ENCODE measurements at regions not wholly inside any gene's neighbourhood (a gene's known extent, or its start where the extent isn't known, plus 50 kb on each side); places are given as distances from the start of the nearest gene placed in this dataset.

DNA sequence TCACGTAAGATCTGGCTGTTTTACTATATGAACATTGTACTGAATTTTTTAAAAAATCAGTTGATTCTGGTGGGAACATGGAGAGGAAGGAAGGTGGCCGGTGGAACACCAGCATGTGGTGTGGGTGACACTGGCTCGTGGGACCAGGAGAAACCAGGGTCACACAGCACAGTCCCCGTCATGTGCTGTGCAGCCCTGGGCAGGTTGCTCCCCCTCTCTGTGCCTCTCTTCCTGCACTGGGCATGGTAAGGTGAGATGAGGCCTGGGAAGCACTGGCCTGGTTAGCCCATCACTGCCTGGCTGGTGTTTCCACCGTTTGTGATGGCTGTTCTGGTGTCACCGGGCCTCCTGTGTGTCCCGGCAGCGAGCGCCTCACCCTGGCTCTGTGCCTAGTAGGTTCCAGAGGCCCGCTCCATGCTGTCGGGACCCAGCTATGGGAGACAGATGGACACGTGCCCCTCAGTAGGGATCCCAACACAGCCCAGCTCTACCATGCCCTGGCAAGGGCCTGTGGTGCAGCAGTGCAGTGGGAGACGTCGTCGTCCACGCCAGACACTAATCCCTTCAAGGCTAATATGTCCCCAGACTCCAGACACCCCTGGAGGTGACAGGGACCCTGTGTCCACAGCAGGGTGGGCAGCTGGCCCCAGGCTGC is 88.2 kb upstream of the LINC01488 start:
- DNase-seq (ENCODE audit: low spot score), result no peak

DNA sequence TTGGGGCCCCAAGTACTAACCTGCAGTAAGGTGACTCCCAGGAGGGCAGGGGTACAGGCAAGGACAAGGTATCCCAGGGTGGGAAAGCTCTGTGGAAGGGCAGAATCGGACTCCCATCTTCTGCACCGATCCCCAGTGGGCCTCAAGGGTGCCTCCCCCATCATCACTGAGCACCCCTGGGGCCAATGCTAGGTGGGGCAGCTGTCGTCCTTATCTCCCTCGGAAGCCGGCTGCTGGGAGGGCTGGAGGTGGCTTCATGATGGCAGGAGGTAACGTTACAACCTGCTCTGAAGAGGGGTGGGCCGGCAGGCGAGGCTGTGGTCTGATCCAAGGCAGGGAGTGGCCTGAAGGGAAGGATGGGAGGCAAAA is 87.6 kb upstream of the LINC01488 start:
- no peak for DNase-seq (ENCODE audit: low spot score)

DNA sequence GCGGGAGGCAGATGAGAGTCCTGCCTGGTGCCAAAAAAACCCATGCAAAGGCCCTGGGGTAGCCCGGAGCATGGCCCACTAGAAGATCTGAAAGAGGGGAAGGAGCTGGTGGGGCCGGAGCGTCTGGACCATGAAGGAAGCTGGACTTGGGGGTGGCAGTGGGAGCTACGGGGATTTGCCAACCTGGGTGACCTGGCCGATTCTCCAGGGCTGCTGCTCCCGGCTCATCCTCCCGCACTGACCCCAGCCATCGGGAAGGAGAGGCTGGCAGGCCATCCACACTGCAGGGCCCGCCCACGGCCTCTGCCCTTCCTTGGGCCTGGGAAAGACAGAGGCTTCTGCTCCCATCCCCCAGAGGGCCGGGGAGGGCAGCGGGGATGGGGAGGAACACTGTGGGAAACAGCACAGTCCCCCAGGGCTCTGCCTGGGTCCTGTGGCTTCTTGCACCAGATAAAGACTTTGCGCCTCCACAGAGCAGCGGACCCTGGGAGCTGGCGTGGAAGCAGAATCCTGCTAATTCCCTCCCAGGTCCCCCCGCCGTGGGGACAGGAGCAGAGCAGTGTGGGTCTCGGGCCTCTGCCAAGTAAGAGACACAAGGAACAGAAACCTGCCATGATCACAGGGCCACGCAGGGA is 87.1 kb upstream of the LINC01488 start:
- no peak for DNase-seq (ENCODE audit: low spot score)

DNA sequence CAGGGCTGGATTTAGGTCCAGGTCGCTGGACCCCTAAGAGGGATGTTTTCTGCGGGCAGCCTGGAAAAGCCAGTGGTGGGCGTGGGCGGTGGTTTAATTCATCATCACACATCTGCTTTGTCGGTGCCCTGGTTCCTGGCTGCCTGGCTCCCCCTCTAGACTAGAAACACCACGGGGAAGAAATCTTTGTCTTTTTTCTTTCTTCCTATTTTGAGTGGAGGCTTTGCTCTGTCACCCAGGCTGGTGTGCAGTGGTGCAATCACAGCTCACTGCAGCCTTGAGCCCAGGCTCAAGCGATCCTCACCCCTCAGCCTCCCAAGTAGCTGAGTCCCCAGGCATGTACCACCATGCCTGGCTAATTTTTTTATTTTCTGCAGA is 86.6 kb upstream of the LINC01488 start:
- DNase-seq (ENCODE audit: low spot score), result no peak

DNA sequence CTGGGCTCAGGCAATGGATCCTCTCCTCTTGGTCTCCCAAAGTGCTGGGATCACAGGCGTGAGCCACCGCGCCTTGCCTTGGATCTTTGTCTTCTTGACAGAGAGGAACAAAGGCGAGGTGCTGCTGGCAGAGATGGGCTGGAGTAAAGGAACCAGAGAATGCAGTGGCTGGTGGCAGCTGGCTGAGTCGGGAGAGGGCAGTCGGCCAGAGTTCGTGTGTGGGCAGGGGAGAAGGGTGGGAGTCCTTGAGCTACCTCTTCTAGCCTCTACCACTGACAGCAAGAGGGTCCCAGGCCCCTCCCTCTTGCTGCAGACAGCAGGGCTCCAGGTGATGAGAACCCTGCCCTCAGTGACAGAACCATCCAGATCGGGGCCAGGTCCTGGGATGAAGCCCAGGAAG is 86.2 kb upstream of the LINC01488 start:
- no peak for DNase-seq (ENCODE audit: low spot score)

DNA sequence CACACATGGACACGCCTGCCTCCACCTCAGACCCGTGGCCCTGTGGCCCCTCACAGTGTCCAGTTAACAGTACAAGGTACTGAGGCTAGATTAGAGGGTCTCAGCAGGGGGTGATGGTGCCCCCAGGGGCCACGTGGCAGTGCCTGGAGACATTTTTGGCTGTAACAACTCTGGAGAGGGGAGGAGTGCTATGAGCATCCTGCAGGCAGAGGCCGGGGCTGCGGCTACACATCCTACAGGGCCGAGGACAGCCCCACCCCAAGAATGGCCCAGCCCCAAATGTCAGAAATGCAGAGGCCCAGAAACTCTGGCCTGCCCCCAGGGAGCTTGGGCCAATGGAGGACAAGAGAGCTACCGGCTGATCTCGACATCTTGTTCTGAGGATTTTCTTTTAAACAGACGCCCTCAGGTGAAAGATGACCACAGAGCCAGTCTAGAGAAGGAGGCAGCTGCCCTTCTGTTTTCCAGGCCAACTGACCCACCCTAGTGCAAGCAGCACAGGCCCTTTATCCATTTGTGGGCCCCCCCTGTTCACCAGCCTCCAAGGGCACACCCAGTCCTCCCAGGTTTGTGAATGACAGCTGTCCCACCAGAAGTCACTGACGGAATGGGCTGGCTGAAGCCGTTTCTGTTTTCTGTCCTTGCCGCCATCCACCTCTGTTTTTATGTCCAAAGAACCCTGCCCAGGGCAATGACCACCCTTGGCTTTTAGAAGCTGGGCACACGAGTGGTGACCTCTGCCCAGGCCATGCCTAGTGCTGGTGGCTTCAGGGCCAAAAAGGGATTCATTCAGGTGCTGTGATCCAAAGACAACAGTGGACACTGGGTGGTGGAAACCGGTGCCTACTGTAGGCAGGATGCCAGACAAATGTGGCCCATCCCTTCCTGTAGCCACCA is 85.2 kb upstream of the LINC01488 start:
- no peak for DNase-seq (ENCODE audit: low spot score)

DNA sequence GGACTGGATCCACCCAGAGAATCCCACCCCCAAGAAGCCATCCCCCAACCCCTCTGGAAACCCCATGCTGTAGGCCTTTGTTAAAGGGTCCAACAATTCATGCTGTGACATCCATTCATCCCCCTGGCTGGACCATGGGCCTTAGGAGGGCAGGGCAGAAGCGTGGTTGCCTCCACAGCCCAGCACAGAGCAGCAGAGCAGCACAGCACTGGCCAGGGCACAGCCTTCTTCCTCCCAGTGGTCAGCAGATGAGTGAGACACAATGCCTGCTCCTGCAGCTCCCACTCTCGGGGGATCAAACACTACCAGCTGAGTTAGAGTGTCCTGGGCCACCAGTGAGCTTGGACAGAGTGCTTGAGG is 84.5 kb upstream of the LINC01488 start:
- no peak for DNase-seq (ENCODE audit: low spot score)

DNA sequence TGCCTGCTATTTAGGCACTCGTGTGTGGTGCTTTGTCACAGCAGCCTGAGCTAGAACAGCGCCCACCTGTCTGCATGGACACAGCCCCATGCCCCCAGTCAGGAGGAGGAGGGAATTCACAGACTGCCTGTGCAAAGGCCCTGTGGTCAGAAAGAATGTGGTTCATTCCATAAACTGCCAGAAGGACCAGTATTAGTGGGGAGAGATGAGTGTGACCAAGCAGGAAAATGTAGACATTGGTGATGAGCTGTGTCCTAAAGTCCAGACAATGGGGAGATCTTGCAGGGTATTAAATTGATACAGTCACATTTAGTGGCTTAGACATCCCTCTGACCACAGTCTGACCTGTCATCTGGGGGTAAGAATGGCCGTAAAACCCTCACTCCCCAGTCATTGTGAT is 83.7 kb upstream of the LINC01488 start:
- no peak for DNase-seq (ENCODE audit: low spot score)

DNA sequence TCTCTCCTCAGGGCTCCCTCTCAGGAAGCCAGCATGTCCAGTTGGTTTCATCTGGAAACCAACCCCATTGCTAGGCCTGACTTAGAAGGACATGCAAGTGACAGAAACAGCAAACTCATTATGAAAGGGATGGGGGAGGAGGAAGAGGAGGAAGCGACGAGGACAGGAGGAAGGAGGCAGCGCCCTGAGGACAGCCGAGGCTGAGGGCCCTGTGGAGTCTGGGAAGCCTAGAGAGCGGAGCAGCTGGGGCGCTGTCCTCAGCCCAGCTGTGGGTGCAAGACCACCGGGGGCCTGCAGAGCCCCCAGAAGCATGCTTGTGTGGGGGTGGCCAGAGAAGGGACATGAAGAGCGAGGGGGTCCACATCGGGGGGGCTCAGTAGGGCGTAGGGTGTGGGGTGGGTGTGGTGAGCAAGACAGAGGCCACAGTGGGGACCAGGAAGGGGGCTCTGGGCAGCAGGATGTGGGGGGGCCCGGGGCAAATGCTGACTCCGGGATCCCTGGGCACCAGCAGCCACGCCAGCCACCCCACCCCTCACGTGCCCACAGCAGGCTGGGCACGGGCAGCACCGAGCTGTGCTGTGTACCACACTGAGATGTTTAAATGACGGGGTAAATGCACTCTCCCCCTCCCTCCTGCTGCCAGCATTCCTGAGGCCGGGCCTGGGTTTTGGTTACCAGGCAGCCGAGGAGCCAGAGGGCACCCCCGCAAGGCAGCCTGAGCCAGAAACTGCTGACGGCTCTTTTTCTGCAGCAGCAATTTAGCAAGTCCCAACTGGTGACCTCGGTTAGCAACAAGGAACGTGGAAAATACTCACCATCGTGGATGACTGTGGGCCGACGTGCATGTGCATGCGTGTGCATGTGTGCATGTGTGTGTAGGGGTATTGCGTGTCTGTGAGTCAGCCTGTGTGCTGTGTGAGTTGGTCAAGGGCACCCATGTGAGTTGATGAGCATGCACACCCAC is 82.7 kb upstream of the LINC01488 start:
- DNase-seq (ENCODE audit: low spot score), result no peak

DNA sequence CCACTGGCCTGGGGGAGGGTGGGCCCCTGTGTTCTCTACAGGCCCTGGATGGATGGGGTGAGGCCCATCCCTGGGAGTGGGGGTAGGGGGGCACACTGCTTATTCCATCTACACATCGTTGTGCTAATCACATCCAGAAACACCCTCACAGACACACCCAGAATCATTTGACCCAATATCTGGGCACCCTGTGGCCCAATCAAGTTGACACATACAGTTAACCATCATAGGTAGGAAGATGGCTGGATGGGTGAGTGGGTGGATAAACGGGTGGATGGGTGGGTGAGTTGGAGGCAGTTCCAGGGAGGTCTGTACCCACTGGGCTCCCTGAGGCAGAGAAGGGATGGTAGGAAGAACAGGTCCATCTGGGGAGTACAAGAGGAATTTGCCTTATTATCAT is 81.3 kb upstream of the LINC01488 start:
- no peak for DNase-seq (ENCODE audit: low spot score)

DNA sequence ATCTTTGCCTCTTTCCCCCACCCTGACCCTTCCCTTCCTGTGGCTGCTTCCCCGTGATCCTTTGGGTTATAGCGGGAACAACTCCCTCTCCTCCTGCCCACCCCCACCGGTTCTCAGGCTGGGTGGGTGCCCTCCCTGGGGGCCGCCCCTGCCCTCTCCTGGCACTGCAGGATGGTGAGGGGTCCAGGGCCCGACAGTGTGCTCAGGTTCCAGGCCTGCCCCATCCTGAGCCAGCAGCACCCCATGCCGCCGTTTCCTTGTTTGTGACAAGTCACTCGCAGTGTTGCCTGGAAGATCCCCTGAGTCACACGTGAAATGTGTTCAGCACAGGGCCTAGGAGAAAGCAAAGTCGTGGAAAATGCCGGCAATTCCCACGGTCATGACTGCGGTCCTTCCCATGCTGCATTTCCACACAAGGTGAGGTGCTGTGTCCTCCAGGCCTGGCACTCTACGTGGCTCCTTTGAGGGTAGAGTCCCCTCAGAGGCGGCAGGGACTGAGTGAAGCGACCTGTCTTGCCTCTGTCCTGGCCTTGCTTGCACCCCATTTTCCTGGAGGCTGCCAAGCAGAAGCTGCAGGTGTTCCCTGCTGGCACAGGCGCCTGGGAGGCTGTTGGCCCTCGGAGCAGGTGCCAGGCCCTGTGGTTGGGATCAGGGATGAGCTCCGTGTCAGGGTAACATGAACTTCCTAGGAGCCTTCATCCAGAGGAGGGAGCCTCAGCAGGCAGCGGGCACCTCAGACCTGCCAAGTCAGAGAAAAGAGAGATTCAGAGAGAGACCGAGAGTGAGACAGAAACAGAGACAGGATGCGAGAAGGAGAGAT is 80.5 kb upstream of the LINC01488 start:
- DNase-seq (ENCODE audit: low spot score), result no peak

DNA sequence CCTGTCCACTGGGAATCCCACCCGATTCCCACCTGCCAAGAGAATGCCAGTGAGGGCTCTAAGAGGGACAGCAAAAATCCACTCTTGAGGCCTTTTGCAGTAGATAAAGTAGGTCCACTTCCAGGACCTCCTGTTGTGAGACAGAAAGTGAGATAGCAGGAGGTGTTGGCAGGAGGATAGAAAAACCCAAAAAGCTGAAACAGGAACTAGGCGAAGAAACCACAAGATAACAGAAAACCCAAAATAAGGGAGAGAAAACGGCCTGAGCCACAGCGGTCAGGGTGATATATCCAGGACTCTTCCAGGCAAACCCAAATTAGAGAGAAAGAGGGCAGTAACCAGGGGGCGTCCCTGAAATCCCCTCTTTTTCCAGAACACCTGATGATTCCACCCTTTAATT is 79.7 kb upstream of the LINC01488 start:
- DNase-seq (ENCODE audit: low spot score), result no peak

DNA sequence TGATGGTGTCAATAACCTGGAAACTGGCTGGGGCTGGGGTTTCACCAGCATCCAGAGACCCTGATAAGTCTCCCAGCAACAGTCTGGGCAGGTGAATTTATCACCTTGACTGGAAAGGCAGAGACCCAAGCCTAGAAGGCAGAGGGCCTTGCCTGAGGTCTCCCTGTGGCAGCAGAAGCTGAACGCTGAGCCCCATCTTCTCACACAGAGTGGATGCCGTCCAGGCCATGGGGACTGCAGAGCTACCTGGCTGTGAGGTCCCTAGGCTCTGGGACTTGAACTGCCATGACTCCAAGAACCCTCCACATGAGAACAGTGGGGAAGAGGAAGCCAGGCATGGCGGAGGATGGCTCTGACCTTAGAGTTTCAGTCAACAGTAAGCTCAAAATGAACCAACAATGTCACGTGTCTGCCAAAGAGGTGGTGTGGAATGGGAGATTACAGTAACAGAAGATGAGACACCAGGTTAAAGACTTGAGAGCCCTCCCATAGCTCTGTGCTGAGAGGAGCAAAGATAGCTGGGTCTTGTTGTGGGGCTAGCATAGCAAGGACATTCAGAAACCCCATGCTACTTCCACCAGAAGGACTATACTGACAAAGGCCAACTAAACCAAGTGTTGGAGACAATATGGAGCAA is 79.1 kb upstream of the LINC01488 start:
- DNase-seq (ENCODE audit: low spot score), result no peak

DNA sequence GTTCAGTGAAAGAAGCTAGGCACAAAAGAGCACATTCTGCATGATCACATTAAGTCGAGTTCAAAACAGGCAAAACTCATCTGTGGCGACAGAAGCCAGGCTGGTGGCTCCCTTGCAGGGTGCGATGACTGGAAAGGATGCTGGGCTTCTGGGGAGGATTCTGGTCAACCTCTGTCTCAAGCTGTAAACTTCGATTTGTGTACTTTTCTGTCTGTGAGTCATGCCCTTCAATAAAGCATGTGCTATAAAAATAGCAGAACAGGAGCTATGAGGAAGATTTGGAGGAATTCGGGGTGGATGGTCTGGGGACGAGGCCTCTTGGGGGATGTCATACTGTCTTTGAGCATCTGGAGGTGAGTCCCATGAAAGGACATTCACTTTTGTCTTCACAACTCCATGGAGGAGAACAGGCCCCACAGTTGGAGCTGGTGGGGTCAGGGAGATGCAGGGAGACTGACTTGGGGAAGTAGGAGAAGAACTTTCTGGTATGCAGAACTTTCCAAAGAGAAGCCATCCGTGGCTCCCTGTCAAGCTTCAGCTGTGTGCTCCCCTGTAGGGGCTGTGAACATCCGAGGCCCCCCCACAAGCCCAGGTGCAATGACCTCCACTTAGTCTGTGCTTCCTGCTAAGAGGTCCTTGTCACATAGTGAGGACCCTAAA is 77.8 kb upstream of the LINC01488 start:
- DNase-seq (ENCODE audit: low spot score), result no peak

DNA sequence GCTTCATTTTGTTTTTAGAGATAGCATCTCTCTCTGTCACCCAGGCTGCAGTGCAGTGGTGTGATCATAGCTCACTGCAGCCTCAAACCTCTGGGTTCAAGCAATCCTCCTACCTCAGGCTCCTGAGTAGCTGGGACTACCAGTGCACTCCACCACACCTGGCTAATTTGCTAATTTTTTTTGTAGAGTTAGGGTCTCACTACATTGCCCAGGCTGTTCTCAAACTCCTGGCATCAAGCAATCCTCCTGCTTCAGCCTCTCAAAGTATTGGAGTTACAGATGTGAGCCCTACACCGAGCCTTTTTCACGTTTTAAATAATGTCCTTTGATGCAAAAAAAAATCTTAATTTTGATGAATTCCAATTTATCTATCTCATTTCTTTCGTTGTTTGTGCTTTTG is 75.4 kb upstream of the LINC01488 start:
- no peak for DNase-seq (ENCODE audit: low spot score)

DNA sequence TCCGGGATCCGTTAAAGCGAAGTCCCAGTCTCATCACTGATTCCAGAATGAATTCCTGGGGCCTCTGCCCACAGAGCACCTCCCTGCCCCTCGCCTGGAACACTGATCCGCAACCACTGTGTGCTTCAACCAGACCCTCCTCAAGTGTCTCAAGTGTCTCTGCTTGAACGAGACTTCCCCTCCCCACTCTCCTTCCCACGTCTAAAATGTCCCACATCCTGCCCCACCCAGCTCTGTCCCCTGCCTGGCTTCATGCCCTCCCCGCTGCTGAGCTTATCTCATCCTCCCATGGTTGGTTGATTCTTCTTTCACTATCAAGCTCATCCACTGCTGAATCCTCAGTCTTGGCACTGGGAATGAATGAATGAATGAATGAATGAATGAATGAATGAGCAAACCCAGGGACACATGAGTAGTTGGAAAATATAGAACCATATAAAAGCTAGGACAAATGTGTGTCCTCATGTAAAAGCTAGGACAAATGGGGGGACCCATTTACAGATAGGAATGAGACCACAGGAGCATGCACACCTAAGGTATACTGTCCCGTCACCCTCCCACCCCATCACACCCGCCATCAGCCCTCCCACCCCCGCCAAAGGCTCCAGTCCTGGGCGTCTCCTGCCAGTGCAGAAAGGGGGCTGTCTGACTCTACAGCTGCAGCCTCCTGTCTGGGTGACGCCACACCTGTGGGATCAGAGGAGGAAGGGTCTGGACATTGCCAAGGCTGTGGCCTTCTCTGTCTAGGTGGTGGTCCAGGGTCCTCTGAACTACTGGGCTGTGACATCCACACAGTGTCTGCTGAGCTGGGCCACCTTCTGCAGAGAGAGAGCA is 71.4 kb upstream of the LINC01488 start:
- no peak for DNase-seq (ENCODE audit: low spot score)

DNA sequence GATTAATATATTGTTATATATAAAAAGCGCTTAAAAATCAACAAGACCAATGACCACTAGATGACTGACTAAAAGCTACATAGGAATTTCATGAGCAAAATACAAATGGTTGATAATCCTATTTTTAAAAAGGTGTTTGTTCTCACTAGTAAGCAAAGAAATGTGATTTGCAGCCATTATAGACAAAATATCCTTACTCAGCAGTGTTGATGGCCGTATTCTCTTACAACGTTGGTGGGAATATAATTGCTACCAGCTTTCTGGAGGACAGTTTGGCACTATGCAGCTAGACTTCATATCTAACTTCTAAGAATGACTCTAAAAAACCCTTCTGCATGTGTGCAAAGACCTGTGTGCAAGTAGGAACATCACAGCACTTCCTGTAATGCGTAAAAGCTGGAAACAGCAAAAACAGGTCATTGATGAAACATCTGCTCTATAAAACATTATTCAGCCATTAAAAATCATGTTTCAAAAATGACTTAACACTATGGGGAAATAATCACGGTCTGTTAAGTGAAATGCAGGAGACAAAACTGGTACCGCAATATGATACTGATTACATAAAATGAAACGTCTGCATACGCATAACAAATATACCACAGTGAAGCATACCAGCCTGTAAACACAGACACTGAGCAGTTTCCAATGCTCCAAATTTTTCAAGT is 70.1 kb upstream of the LINC01488 start:
- no peak for DNase-seq (ENCODE audit: low spot score)

DNA sequence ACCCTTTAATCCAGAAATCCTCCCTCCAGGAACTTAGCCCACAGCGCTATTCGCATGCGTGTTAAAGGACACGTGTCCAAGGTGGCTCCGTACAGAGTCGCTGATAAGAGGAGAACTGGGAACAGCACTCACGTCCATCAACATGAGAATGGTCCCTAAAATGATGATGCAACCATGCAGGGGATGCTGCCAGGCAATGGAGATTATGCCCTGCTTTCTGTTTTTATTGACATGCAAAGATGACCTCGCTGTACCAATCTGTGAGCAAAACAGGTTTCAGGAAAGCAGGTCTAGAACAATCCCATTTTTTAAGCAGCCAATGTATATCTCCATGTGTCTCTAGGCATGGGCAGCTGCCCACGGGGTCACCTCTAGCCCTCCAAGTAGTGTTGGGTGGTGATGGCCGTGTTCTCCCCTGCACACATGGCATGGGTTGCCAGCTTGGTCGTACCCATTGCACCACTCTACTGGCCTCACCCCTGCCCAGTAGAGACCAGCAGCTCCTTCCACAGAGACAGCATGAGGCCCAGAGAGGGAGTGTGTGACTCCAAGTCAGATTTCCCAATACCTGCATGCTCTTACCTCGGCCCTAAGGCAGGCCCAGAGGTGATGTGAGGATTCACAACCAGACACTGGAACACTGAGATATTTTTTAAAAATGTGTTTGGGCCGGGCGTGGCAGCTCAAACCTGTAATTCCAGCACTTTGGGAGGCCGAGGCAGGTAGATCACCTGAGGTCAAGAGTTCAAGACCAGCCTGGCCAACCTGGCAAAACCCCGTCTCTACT is 68.3 kb upstream of the LINC01488 start:
- no peak for DNase-seq (ENCODE audit: low spot score)

All from globus pallidus (tissue), 1 donor.